ENCODE measurements at regions not wholly inside any gene's neighbourhood (a gene's known extent, or its start where the extent isn't known, plus 50 kb on each side); places are given as distances from the start of the nearest gene placed in this dataset.

DNA sequence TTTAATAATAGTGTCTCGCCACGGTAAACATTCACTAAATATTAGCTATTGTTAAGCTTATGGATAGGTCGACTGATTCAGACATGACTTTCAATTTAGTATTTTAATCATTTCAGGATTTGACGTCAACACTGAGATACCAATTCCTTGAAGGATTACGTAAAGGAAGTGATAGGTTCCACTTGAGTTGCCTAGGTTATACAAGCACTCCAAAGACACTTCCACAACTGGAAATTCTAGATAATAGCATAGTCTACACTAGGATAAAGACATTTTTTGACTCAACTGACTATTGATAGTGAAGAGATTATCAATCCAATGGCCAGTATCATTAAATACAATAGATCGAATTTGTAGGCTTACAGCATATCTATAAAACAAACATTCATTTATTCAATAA lies 63.9 kb upstream of the NHSL1 start:
- ChIA-PET CTCF (ENCODE audit: partially characterized antibody) (interaction anchor here (0.9 kb wide), 1 partner anchor 23 kb away, joined by 3 read pairs; no protein-coding TSS in a partner anchor), POLR2A (ENCODE audit: partially characterized antibody) (no interaction called here)
- Mint-ChIP-seq H3K9me3 (no peaks in the 10 kb centered on the region), H3K4me3 (no peak overlapping the region), H3K4me1 (no peaks in the 10 kb centered on the region), H3K36me3 (no peaks in the 10 kb centered on the region), H3K27ac (no peak overlapping the region), H3K27me3 (peaks cover 17 to 20% of the 10 kb centered on the region in 2 donors)
- intact Hi-C loops (cut with micrococcal nuclease): no loop called here
- no peak overlapping the region for H3K27ac ChIP-seq (ENCODE audit: low read depth, low read length)
- no peaks in the 10 kb centered on the region for H3K9me3 ChIP-seq (ENCODE audit: control insufficient read depth in 1 of 2, low read length in 2 of 2)
- H3K27me3 ChIP-seq (ENCODE audit: insufficient read depth, low read length): no peaks in the 10 kb centered on the region
- H3K4me1 ChIP-seq (ENCODE audit: insufficient read depth, low read length): no peaks in the 10 kb centered on the region
- DNase-seq: no peak
- H3K36me3 ChIP-seq (ENCODE audit: insufficient read depth, low read length): no peaks in the 10 kb centered on the region
- no peak overlapping the region for H3K4me3 ChIP-seq (ENCODE audit: low read length in 2 of 2)

DNA sequence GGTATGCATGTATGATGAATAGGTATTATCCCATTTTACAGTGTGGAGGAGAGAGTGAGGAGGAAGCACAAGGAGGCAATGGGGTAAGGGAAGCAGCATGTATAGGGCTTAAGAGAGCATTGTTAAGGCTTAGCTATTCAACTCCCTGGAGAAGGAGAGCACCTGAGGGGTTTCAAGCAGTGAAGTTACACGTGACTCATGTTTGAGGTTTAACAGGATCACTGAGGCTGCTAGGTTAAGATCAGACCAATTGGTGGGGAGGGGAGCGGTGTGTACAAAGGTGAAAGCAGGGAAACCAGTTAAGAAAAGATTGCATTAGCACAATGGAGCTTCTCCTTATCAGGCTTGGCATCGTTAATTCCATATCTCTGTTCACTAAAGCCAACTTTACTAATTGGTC lies 64.4 kb upstream of the NHSL1 start:
- Mint-ChIP-seq H3K27me3 (peaks cover 17 to 24% of the 10 kb centered on the region in 2 donors), H3K4me3 (no peak overlapping the region), H3K27ac (no peak overlapping the region), H3K4me1 (no peaks in the 10 kb centered on the region), H3K9me3 (no peaks in the 10 kb centered on the region), H3K36me3 (no peaks in the 10 kb centered on the region)
- Histone ChIP-seq H3K27me3 (ENCODE audit: insufficient read depth, low read length) (no peaks in the 10 kb centered on the region), H3K9me3 (ENCODE audit: control insufficient read depth in 1 of 2, low read length in 2 of 2) (no peaks in the 10 kb centered on the region), H3K4me3 (ENCODE audit: low read length in 2 of 2) (no peak overlapping the region), H3K4me1 (ENCODE audit: insufficient read depth, low read length) (no peaks in the 10 kb centered on the region), H3K27ac (ENCODE audit: low read depth, low read length) (no peak overlapping the region), H3K36me3 (ENCODE audit: insufficient read depth, low read length) (no peaks in the 10 kb centered on the region)
- intact Hi-C loops (cut with micrococcal nuclease): no loop called here
- POLR2A ChIA-PET (ENCODE audit: partially characterized antibody): no interaction called here
- DNase-seq: no peak
- CTCF ChIA-PET (ENCODE audit: partially characterized antibody): interaction anchor here (0.9 kb wide), 1 partner anchor 23 kb away, joined by 3 read pairs; no protein-coding TSS in a partner anchor

DNA sequence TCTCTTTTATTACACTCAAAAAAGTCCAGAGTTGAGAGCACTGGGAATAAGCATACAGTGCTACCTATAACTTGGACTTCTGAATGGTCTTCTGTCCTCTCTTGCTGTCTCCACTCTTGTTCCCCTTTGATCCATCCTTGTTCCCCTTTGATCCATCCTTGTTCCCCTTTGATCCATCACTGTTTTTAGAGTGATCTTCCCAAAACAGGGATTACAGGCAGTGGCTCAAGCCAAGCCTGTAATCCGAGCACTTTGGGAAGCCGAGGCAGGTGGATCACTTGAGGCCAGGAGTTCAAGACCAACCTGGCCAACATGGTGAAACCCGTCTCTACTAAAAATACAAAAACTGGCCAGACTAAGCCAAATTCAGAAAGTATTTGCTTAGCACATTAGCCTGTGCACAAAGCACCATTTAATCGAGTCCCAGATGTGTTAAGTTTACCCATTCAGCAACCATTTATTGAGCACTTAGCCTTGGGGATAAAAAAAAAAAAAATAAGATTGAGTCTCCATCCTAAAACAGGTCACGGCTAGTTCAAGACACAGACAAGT lies 65.0 kb upstream of the NHSL1 start:
- Mint-ChIP-seq H3K36me3 (no peaks in the 10 kb centered on the region), H3K27me3 (peaks cover 14 to 24% of the 10 kb centered on the region in 2 donors), H3K4me1 (no peaks in the 10 kb centered on the region), H3K27ac (peak overlapping the region in 1 of 7 donors; percentile 58), H3K4me3 (no peak overlapping the region), H3K9me3 (no peaks in the 10 kb centered on the region)
- ChIA-PET CTCF (ENCODE audit: partially characterized antibody) (no interaction called here), POLR2A (ENCODE audit: partially characterized antibody) (no interaction called here)
- Histone ChIP-seq H3K27ac (ENCODE audit: low read depth, low read length) (no peak overlapping the region), H3K4me3 (ENCODE audit: low read length in 2 of 2) (no peak overlapping the region), H3K36me3 (ENCODE audit: insufficient read depth, low read length) (no peaks in the 10 kb centered on the region), H3K4me1 (ENCODE audit: insufficient read depth, low read length) (no peaks in the 10 kb centered on the region), H3K9me3 (ENCODE audit: control insufficient read depth in 1 of 2, low read length in 2 of 2) (no peaks in the 10 kb centered on the region), H3K27me3 (ENCODE audit: insufficient read depth, low read length) (no peaks in the 10 kb centered on the region)
- DNase-seq: no peak
- intact Hi-C loops (cut with micrococcal nuclease): no loop called here

DNA sequence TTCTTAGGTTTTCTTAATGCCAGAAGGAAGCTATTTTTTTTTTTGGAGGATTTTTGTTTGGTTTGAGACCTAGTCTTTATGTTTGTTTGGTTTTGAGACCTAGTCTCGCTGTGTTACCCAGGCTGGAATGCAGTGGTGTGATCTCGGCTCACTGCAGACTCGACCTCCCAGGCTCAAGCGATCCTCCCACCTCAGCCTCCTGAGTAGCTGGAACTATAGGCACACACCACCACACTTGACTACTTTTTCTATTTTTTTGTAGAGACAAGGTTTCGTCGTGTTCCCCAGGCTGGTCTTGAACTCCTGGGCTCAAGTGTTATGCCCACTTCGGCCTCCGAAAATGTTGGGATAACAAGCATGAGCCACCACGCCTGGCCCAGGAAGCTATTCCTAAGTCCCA lies 67.8 kb upstream of the NHSL1 start:
- Mint-ChIP-seq H3K9me3 (no peaks in the 10 kb centered on the region), H3K4me1 (peaks cover 0 to 4% (median 0%) of the 10 kb centered on the region in 4 donors), H3K27me3 (peaks cover 10 to 17% of the 10 kb centered on the region in 2 donors), H3K4me3 (no peak overlapping the region), H3K36me3 (no peaks in the 10 kb centered on the region), H3K27ac (no peak overlapping the region)
- Histone ChIP-seq H3K36me3 (ENCODE audit: insufficient read depth, low read length) (no peaks in the 10 kb centered on the region), H3K27ac (ENCODE audit: low read depth, low read length) (no peak overlapping the region), H3K4me3 (ENCODE audit: low read length in 2 of 2) (no peak overlapping the region), H3K4me1 (ENCODE audit: insufficient read depth, low read length) (no peaks in the 10 kb centered on the region), H3K27me3 (ENCODE audit: insufficient read depth, low read length) (no peaks in the 10 kb centered on the region), H3K9me3 (ENCODE audit: control insufficient read depth in 1 of 2, low read length in 2 of 2) (no peaks in the 10 kb centered on the region)
- POLR2A ChIA-PET (ENCODE audit: partially characterized antibody): no interaction called here
- CTCF ChIA-PET (ENCODE audit: partially characterized antibody): interaction anchor here (1.3 kb wide), 1 partner anchor 21 kb away, joined by 5 read pairs; no protein-coding TSS in a partner anchor
- no peak for DNase-seq
- intact Hi-C loops (cut with micrococcal nuclease): no loop called here

DNA sequence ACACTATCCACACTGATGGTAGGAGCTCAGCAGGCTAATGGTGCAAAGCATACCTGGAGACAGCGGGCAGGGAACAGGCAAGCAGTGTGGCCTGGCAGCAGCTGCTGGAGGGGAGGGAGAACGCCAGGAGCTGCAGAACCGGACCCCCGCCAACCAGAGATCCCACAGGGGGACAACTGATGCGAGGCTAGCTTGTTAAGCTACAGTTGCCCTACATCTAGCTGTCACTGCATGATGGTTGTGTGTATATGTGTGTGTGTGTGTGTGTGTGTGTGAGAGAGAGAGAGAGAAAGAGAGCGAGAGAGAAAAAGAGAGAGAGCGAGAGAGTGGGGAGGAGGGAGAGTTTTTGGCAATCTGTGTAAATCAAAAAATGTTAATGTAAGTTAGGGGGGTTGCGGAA lies 69.7 kb upstream of the NHSL1 start:
- no peak for DNase-seq
- Mint-ChIP-seq H3K36me3 (no peaks in the 10 kb centered on the region), H3K4me1 (peaks cover 0 to 4% (median 2%) of the 10 kb centered on the region in 4 donors), H3K27me3 (peaks cover 17% of the 10 kb centered on the region in 2 donors), H3K27ac (no peak overlapping the region), H3K9me3 (no peaks in the 10 kb centered on the region), H3K4me3 (no peak overlapping the region)
- intact Hi-C loops (cut with micrococcal nuclease): no loop called here
- H3K4me1 ChIP-seq (ENCODE audit: insufficient read depth, low read length): no peaks in the 10 kb centered on the region
- no peaks in the 10 kb centered on the region for H3K9me3 ChIP-seq (ENCODE audit: control insufficient read depth in 1 of 2, low read length in 2 of 2)
- H3K36me3 ChIP-seq (ENCODE audit: insufficient read depth, low read length): no peaks in the 10 kb centered on the region
- H3K27me3 ChIP-seq (ENCODE audit: insufficient read depth, low read length): no peaks in the 10 kb centered on the region
- ChIA-PET POLR2A (ENCODE audit: partially characterized antibody) (no interaction called here), CTCF (ENCODE audit: partially characterized antibody) (no interaction called here)
- H3K4me3 ChIP-seq (ENCODE audit: low read length in 2 of 2): no peak overlapping the region
- no peak overlapping the region for H3K27ac ChIP-seq (ENCODE audit: low read depth, low read length)

DNA sequence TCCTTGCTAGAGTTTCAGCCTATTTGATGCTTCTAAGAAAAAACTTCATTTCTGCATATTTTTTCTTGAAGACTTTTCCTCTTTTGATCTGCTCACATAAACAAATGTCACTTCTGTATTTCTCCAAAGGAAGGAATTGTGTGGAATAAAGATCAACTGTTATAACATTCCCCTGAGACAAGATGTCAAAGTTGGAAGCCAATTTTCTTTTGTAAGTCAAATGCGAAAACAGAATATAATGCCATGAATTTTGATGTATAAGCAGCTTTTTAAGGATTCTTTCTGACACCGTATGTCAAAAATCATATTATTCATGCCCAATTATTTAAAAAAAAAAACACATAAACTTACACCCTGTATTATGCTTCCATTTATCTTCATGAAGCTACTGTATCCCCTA lies 70.3 kb upstream of the NHSL1 start:
- intact Hi-C loops (cut with micrococcal nuclease): no loop called here
- ChIA-PET POLR2A (ENCODE audit: partially characterized antibody) (no interaction called here), CTCF (ENCODE audit: partially characterized antibody) (no interaction called here)
- Mint-ChIP-seq H3K36me3 (no peaks in the 10 kb centered on the region), H3K27me3 (peaks cover 16% of the 10 kb centered on the region in 2 donors), H3K4me3 (no peak overlapping the region), H3K27ac (no peak overlapping the region), H3K4me1 (peaks cover 0 to 4% (median 2%) of the 10 kb centered on the region in 4 donors), H3K9me3 (no peaks in the 10 kb centered on the region)
- Histone ChIP-seq H3K27me3 (ENCODE audit: insufficient read depth, low read length) (no peaks in the 10 kb centered on the region), H3K27ac (ENCODE audit: low read depth, low read length) (no peak overlapping the region), H3K4me3 (ENCODE audit: low read length in 2 of 2) (no peak overlapping the region), H3K36me3 (ENCODE audit: insufficient read depth, low read length) (no peaks in the 10 kb centered on the region), H3K4me1 (ENCODE audit: insufficient read depth, low read length) (no peaks in the 10 kb centered on the region), H3K9me3 (ENCODE audit: control insufficient read depth in 1 of 2, low read length in 2 of 2) (no peaks in the 10 kb centered on the region)
- no peak for DNase-seq

DNA sequence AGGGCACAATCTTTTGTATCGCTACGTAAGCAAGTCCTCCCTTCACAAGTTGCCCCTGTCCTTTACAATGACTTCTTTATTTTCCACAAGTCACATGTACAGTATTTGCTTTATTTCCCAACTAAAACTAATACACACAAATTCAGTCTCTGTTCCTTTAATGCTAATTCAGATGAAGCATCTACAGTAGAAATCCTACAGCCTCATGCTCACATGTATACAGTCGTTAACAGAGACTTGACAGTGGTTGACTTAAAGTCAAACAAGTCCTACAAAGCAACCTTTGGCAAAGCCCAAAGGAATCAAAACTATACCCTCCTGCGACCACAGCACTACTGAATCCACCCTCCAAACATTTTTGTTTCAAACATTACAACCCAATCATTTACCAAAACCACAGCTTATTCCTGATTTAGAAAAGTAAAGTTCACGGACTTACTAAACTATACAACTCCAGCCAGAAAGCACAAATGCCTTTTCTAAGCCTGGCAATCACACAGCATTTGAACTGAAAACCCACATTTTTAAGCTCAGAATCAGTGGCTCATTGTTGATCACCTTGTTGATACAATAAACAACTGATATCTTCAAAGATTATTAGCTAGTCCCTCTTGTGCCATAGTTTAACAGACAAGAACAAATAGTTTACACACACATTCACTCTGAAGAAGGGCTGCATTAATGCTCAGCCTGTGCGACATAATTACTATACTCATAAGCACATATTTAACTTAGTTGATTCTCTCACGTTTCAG lies 70.9 kb upstream of the NHSL1 start:
- intact Hi-C loops (cut with micrococcal nuclease): no loop called here
- Mint-ChIP-seq H3K4me1 (peaks cover 0 to 4% (median 2%) of the 10 kb centered on the region in 4 donors), H3K9me3 (no peaks in the 10 kb centered on the region), H3K36me3 (no peaks in the 10 kb centered on the region), H3K27me3 (peaks cover 13% of the 10 kb centered on the region in 2 donors), H3K4me3 (no peak overlapping the region), H3K27ac (no peak overlapping the region)
- POLR2A ChIA-PET (ENCODE audit: partially characterized antibody): no interaction called here
- Histone ChIP-seq H3K4me1 (ENCODE audit: insufficient read depth, low read length) (no peaks in the 10 kb centered on the region), H3K27me3 (ENCODE audit: insufficient read depth, low read length) (no peaks in the 10 kb centered on the region), H3K36me3 (ENCODE audit: insufficient read depth, low read length) (no peaks in the 10 kb centered on the region), H3K9me3 (ENCODE audit: control insufficient read depth in 1 of 2, low read length in 2 of 2) (no peaks in the 10 kb centered on the region), H3K4me3 (ENCODE audit: low read length in 2 of 2) (no peak overlapping the region), H3K27ac (ENCODE audit: low read depth, low read length) (no peak overlapping the region)
- CTCF ChIA-PET (ENCODE audit: partially characterized antibody): interaction anchor here (0.9 kb wide), 1 partner anchor 14 kb away, joined by 3 read pairs; no protein-coding TSS in a partner anchor
- no peak for DNase-seq
